GM23338 (cell line): ENCODE measurements at regions not wholly inside any gene's neighbourhood (a gene's known extent, or its start where the extent isn't known, plus 50 kb on each side); places are given as distances from the start of the nearest gene placed in this dataset.

Experiments
- ATAC-seq: fragments of 200-7000 bp; cut with Tn5 transposase; 3 replicates; pipeline ENCODE4 v1.9.1; 2020
- DNase-seq: peaks from one replicate; pipeline ENCODE4 v3.0.0-alpha.2; 2015; ENCODE audit warnings: low spot score
- H2AFZ ChIP-seq: fragments of 200-600 bp; sonication (generic); 2 replicates; pipeline ENCODE4 v1.8.0; 2016; ENCODE audit warnings: antibody characterized with exemption, mild to moderate bottlenecking, moderate library complexity
- H3F3A ChIP-seq: fragments of 200-600 bp; sonication (generic); replicated peaks from 2 replicates; pipeline ENCODE4 v1.8.0; 2017; ENCODE audit warnings: antibody characterized with exemption, mixed run types, low read depth
- H3K27ac ChIP-seq: fragments of 200-600 bp; sonication (generic); 2 replicates; pipeline ENCODE4 v1.6.1; 2016; ENCODE audit warnings: low read depth
- H3K27me3 ChIP-seq: fragments of 200-600 bp; sonication (generic); 2 replicates; pipeline ENCODE4 v1.8.0; 2016; ENCODE audit warnings: mild to moderate bottlenecking, mixed run types, moderate library complexity; ENCODE audit not compliant: insufficient read depth
- H3K36me3 ChIP-seq: fragments of 200-600 bp; sonication (generic); 2 replicates; pipeline ENCODE4 v1.8.0; 2016; ENCODE audit warnings: mild to moderate bottlenecking; ENCODE audit not compliant: insufficient read depth
- H3K4me1 ChIP-seq: fragments of 200-600 bp; sonication (generic); 2 replicates; pipeline ENCODE4 v1.8.0; 2016; ENCODE audit warnings: mild to moderate bottlenecking, moderate library complexity; ENCODE audit not compliant: insufficient read depth
- H3K4me2 ChIP-seq: fragments of 200-600 bp; sonication (generic); 2 replicates; pipeline ENCODE4 v1.7.1; 2017; ENCODE audit warnings: mixed run types
- H3K4me3 ChIP-seq: fragments of 200-600 bp; sonication (generic); 2 replicates; pipeline ENCODE4 v1.6.1; 2016; ENCODE audit warnings: mixed run types
- H3K79me2 ChIP-seq: fragments of 200-600 bp; sonication (generic); replicated peaks from 2 replicates; pipeline ENCODE4 v1.8.0; 2017; ENCODE audit warnings: mild to moderate bottlenecking; ENCODE audit not compliant: insufficient read depth
- H3K9me2 ChIP-seq: fragments of 200-600 bp; sonication (generic); 2 replicates; pipeline ENCODE4 v1.8.0; 2017; ENCODE audit not compliant: insufficient read depth
- H4K20me1 ChIP-seq: fragments of 200-600 bp; sonication (generic); replicated peaks from 2 replicates; pipeline ENCODE4 v1.8.0; 2017; ENCODE audit warnings: mild to moderate bottlenecking; ENCODE audit not compliant: insufficient read depth
- H3K27ac Mint-ChIP-seq: 2 replicates; pipeline ENCODE4 v1.8.0; 2020; ENCODE audit warnings: inconsistent platforms, mild to moderate bottlenecking, moderate library complexity, mixed read lengths
- H3K27me3 Mint-ChIP-seq: 3 replicates; pipeline ENCODE4 v1.8.0; 2022; ENCODE audit warnings: low read depth, mild to moderate bottlenecking, moderate library complexity, mixed read lengths, inconsistent platforms; ENCODE audit not compliant: insufficient read depth, poor library complexity
- H3K36me3 Mint-ChIP-seq: 3 replicates; pipeline ENCODE4 v1.8.0; 2021; ENCODE audit warnings: low read depth, mild to moderate bottlenecking, inconsistent platforms, moderate library complexity, mixed read lengths
- H3K4me1 Mint-ChIP-seq: 3 replicates; pipeline ENCODE4 v1.8.0; 2020; ENCODE audit warnings: mild to moderate bottlenecking, inconsistent platforms, mixed read lengths
- H3K4me3 Mint-ChIP-seq: 3 replicates; pipeline ENCODE4 v1.8.0; 2021; ENCODE audit warnings: moderate library complexity, mild to moderate bottlenecking, inconsistent platforms, mixed read lengths
- H3K9me3 Mint-ChIP-seq: 3 replicates; pipeline ENCODE4 v1.8.0; 2020; ENCODE audit warnings: moderate library complexity, mild to moderate bottlenecking, inconsistent platforms, mixed read lengths
- CREB1 ChIP-seq: fragments of 250-450 bp; sonication (Bioruptor Pico); IDR thresholded peaks from 2 replicates; pipeline ENCODE4 v1.5.0; 2020; ENCODE audit warnings: low read depth, mild to moderate bottlenecking, moderate library complexity
- EZH2 ChIP-seq: fragments of 200-600 bp; sonication (generic); IDR thresholded peaks from one replicate; pipeline ENCODE4 v1.8.0; 2017; ENCODE audit warnings: antibody characterized with exemption, mild to moderate bottlenecking, low read depth; ENCODE audit not compliant: unreplicated experiment
- EZH2phosphoT487 ChIP-seq: fragments of 200-600 bp; sonication (generic); IDR thresholded peaks from one replicate; pipeline ENCODE4 v1.8.1; 2018; ENCODE audit warnings: antibody characterized with exemption; ENCODE audit not compliant: unreplicated experiment
- JUNB ChIP-seq: IDR thresholded peaks from one replicate; pipeline ENCODE4 v1.6.1; 2016; ENCODE audit warnings: antibody characterized with exemption; ENCODE audit not compliant: unreplicated experiment
- NANOG ChIP-seq: IDR thresholded peaks from 2 replicates; pipeline ENCODE4 v1.6.1; 2016; ENCODE audit warnings: antibody characterized with exemption, borderline replicate concordance
- POLR2AphosphoS5 ChIP-seq: IDR thresholded peaks from 2 replicates; pipeline ENCODE4 v1.6.1; 2016; ENCODE audit warnings: antibody characterized with exemption, low read depth
- STAT1 ChIP-seq: IDR thresholded peaks from one replicate; pipeline ENCODE4 v1.6.1; 2016; ENCODE audit warnings: antibody characterized with exemption; ENCODE audit not compliant: unreplicated experiment
- ZNF114 ChIP-seq: fragments of 250-450 bp; sonication (Bioruptor Pico); IDR thresholded peaks from 2 replicates; pipeline ENCODE4 v1.5.0; 2020; ENCODE audit warnings: mild to moderate bottlenecking, moderate library complexity
- ZNF331 ChIP-seq: fragments of 250-450 bp; sonication (Bioruptor Pico); IDR thresholded peaks from 2 replicates; pipeline ENCODE4 v1.5.0; 2020; ENCODE audit warnings: low read depth, mild to moderate bottlenecking, moderate library complexity
- TF ChIP-seq, protein P1 (sequence below): IDR thresholded peaks from 2 replicates; pipeline ENCODE4 v1.6.1; 2016; ENCODE audit warnings: antibody characterized with exemption
- TF ChIP-seq, protein P2 (sequence below), 2 experiments: fragments of 200-600 bp in 1 of 2; sonication (generic) in 1 of 2; conservative IDR thresholded peaks; 2 replicates each; pipeline versions ENCODE4 v1.5.1 to v1.6.1; 2016 to 2017; ENCODE audit warnings: antibody characterized with exemption in 2 of 2, low read depth in 2 of 2, mild to moderate bottlenecking in 2 of 2, moderate library complexity in 1 of 2
- TF ChIP-seq, protein P3 (sequence below): IDR thresholded peaks from one replicate; pipeline ENCODE4 v1.6.1; 2018; ENCODE audit warnings: antibody characterized with exemption; ENCODE audit not compliant: unreplicated experiment

DNA sequence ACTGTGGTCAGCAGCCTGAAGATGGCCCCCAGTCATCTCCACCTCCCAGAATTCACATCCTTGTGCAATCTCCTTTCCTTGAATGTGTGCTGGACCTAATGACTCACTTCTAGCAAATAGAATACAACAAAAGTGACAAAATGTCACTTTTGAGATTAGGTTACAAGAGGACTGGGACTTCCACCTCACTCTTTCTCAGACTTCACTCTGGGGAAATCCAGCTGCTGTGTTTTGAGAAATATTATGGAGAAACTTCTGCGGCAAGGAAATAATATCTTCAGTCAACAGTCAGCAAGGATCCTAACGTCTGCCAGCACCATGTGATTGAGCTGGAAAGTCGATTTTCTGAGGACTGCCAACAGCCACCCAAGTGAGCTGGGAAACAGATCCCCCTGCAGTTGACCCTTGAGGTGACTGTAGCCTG, 70.5 kb upstream of the GADD45A start:
- Mint-ChIP-seq H3K27me3 (no peaks in the 10 kb centered on the region), H3K27ac (no peak overlapping the region), H3K4me3 (no peak overlapping the region), H3K9me3 (no peaks in the 10 kb centered on the region), H3K36me3 (no peaks in the 10 kb centered on the region), H3K4me1 (0 out of 3 replicates have a peak, but pooled peaks cover 2% of the 10 kb centered on the region)
- no peak overlapping the region for H3K4me3 ChIP-seq
- no peak overlapping the region for H3K4me2 ChIP-seq
- H3K36me3 ChIP-seq = no peaks in the 10 kb centered on the region
- TF ChIP-seq EZH2 (no peak), STAT1 (no peak), ZNF114 (CRISPR knock-in tag) (no peak), EZH2phosphoT487 (no peak)
- no peaks in the 10 kb centered on the region for H4K20me1 ChIP-seq
- H2AFZ ChIP-seq = no peak overlapping the region
- H3K27ac ChIP-seq = no peak overlapping the region
- no peaks in the 10 kb centered on the region for H3K79me2 ChIP-seq
- no peaks in the 10 kb centered on the region for H3K27me3 ChIP-seq
- H3F3A ChIP-seq = no peaks in the 10 kb centered on the region
- H3K9me2 ChIP-seq = no peaks in the 10 kb centered on the region
- ATAC-seq (no peak), DNase-seq (no peak)
- H3K4me1 ChIP-seq = no peaks in the 10 kb centered on the region

DNA sequence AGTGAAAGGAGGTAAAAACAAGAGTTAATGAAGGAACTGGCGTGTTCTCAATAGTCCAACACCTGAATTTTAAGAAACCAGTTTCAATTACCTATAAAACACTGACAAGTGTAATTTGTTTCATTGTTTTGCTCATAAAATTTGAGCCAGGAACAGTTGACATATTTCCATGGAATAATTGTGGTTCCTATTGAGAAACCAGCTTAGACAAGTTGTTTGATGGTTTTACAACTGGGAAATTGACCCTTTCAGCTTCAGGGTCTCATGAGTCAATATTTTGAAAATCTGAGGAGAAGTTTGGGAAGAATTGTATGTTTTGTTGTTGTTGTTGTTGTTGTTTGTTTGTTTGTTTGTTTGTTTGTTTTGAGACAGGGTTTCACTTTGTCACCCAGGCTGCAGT, 69.1 kb upstream of the GADD45A start:
- H3K27ac ChIP-seq = no peak overlapping the region
- DNase-seq = no peak
- H4K20me1 ChIP-seq = no peaks in the 10 kb centered on the region
- no peaks in the 10 kb centered on the region for H3K36me3 ChIP-seq
- Mint-ChIP-seq H3K9me3 (no peaks in the 10 kb centered on the region), H3K4me1 (0 out of 3 replicates have a peak, but pooled peaks cover 2% of the 10 kb centered on the region), H3K36me3 (no peaks in the 10 kb centered on the region), H3K27ac (no peak overlapping the region), H3K4me3 (no peak overlapping the region), H3K27me3 (no peaks in the 10 kb centered on the region)
- no peaks in the 10 kb centered on the region for H3K4me1 ChIP-seq
- no peak overlapping the region for H3K4me3 ChIP-seq
- H3K9me2 ChIP-seq = no peaks in the 10 kb centered on the region
- no peaks in the 10 kb centered on the region for H3K79me2 ChIP-seq
- H2AFZ ChIP-seq = 0 out of 2 replicates have a peak overlapping the region, but pooled peaks have one; percentile 14
- H3K27me3 ChIP-seq = no peaks in the 10 kb centered on the region
- no peak overlapping the region for H3K4me2 ChIP-seq
- no peak for ATAC-seq
- H3F3A ChIP-seq = no peaks in the 10 kb centered on the region
- TF ChIP-seq, protein P1, sequence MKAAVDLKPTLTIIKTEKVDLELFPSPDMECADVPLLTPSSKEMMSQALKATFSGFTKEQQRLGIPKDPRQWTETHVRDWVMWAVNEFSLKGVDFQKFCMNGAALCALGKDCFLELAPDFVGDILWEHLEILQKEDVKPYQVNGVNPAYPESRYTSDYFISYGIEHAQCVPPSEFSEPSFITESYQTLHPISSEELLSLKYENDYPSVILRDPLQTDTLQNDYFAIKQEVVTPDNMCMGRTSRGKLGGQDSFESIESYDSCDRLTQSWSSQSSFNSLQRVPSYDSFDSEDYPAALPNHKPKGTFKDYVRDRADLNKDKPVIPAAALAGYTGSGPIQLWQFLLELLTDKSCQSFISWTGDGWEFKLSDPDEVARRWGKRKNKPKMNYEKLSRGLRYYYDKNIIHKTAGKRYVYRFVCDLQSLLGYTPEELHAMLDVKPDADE = no peak
- TF ChIP-seq CREB1 (CRISPR knock-in tag) (no peak), NANOG (no peak), ZNF114 (CRISPR knock-in tag) (no peak), EZH2 (no peak), JUNB (no peak), POLR2AphosphoS5 (no peak), ZNF331 (CRISPR knock-in tag) (no peak)
- TF ChIP-seq, protein P2, sequence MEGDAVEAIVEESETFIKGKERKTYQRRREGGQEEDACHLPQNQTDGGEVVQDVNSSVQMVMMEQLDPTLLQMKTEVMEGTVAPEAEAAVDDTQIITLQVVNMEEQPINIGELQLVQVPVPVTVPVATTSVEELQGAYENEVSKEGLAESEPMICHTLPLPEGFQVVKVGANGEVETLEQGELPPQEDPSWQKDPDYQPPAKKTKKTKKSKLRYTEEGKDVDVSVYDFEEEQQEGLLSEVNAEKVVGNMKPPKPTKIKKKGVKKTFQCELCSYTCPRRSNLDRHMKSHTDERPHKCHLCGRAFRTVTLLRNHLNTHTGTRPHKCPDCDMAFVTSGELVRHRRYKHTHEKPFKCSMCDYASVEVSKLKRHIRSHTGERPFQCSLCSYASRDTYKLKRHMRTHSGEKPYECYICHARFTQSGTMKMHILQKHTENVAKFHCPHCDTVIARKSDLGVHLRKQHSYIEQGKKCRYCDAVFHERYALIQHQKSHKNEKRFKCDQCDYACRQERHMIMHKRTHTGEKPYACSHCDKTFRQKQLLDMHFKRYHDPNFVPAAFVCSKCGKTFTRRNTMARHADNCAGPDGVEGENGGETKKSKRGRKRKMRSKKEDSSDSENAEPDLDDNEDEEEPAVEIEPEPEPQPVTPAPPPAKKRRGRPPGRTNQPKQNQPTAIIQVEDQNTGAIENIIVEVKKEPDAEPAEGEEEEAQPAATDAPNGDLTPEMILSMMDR (conservative IDR thresholded peaks at IDR 0.05; ENCODE audit: low read depth in 2 of 2) = no peak
- TF ChIP-seq, protein P3, sequence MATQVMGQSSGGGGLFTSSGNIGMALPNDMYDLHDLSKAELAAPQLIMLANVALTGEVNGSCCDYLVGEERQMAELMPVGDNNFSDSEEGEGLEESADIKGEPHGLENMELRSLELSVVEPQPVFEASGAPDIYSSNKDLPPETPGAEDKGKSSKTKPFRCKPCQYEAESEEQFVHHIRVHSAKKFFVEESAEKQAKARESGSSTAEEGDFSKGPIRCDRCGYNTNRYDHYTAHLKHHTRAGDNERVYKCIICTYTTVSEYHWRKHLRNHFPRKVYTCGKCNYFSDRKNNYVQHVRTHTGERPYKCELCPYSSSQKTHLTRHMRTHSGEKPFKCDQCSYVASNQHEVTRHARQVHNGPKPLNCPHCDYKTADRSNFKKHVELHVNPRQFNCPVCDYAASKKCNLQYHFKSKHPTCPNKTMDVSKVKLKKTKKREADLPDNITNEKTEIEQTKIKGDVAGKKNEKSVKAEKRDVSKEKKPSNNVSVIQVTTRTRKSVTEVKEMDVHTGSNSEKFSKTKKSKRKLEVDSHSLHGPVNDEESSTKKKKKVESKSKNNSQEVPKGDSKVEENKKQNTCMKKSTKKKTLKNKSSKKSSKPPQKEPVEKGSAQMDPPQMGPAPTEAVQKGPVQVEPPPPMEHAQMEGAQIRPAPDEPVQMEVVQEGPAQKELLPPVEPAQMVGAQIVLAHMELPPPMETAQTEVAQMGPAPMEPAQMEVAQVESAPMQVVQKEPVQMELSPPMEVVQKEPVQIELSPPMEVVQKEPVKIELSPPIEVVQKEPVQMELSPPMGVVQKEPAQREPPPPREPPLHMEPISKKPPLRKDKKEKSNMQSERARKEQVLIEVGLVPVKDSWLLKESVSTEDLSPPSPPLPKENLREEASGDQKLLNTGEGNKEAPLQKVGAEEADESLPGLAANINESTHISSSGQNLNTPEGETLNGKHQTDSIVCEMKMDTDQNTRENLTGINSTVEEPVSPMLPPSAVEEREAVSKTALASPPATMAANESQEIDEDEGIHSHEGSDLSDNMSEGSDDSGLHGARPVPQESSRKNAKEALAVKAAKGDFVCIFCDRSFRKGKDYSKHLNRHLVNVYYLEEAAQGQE = no peak
